Fibroblast of skin of scalp (primary cell): ENCODE measurements at regions not wholly inside any gene's neighbourhood (a gene's known extent, or its start where the extent isn't known, plus 50 kb on each side); places are given as distances from the start of the nearest gene placed in this dataset.
"Not testable (repeated sequence)": the region's sequence is repeated elsewhere in the genome, so short reads cannot be mapped to it uniquely, and the experiment has no call there.

Experiments
- DNase-seq: peaks from one replicate; pipeline ENCODE4 v3.0.0-alpha.2; 2013

- DNase-seq = no peak
These were observed 284.0 kb upstream of the PMFBP1 start for GRCh38 chr16:72455743-72456659.

DNA sequence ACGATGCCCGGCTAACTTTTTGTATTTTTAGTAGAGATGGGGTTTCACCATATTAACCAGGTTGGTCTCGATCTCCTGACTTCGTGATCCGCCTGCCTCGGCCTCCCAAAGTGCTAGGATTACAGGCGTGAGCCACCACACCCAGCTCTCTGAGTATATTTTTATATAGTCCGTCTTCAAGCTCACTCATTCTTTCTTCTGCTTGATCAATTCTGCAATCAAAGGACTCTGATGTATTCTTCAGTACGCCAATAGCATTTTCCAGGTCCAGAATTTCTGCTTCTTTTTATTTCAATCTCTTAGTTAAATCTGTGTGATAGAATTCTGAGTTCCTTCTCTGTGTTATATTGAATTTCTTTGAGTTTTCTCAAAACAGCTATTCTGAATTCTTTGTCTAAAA lies 281.9 kb upstream of the PMFBP1 start:
- DNase-seq = not testable (repeated sequence)

GRCh38 chr16:72444696-72445095 lies 272.7 kb upstream of the PMFBP1 start:
- DNase-seq = no peak

DNA sequence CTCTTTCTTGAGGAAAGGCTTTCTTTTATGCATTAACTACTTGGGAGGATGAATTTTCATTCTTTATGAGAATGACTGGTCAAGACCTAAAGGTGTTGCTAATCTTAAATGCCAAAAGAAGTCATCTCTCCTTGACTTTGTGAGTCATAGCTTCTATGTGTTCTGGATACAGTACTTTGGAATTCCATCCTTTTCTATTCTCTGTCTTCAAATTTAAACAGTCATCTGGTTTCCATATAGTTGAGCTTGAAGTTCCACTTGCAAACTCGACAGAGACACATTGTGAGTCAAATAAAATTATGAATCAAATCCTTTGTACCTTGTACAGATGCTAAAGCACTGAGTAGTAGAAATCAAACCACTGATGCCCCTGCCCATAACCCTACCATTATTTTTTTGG lies 271.9 kb upstream of the PMFBP1 start:
- DNase-seq = no peak

DNA sequence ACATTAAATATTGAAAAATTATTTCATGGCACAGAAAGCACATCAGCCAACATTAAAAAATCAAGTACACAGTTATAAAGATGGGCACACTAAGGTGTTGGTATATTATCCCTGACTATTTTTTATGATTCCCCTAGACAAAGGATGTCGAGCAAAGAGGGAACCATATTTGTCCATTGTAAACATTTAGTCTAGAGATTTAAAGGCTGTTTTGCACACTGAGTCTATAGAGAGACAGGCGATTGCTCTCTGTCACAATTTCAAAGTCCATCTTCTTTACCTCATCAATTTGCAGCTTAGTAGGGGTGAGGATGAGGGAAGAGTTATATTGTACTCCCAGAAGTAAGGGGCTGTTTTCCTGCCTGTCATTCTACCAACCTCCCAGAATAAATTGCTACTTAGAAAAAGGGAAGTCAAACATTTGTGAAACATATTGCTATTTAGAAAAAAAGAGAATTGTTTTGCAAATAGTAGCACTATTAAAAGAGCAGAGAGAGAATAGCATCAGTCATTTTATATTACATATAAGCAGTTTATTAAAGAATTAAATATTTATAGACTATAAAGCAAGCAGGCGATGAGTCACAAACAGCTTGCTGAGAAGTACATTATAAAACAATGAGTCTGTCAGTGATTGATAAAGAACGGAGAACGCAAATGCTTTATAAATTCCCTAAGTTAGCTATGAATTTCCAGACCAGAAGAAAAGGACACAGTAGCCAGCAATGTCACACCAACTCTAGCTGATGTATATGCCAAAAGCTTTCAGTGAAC lies 270.6 kb upstream of the PMFBP1 start:
- DNase-seq = no peak

- no peak for DNase-seq
These were observed 265.9 kb upstream of the PMFBP1 start for GRCh38 chr16:72437891-72438290.

GRCh38 chr16:72434159-72434558 lies 262.2 kb upstream of the PMFBP1 start:
- DNase-seq = peak; percentile 33

DNA sequence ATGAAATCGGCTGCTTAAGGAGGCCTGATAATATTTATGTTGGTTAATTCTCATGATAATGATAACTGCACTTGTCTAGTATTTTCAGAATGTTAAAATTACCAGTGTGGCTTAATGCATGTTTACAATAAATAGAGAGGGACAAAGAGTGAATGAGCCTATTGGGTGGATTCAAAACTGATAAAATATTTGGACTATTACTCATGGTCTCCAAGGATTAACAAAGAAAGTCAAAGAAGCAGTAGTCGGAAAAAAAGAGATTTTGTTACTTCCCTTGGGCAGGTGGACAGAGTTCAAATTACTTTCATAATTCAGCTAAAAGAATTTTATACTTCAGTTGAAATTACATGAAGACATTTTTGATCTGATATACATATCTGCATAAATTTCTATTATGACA lies 258.2 kb upstream of the PMFBP1 start:
- DNase-seq = no peak

DNA sequence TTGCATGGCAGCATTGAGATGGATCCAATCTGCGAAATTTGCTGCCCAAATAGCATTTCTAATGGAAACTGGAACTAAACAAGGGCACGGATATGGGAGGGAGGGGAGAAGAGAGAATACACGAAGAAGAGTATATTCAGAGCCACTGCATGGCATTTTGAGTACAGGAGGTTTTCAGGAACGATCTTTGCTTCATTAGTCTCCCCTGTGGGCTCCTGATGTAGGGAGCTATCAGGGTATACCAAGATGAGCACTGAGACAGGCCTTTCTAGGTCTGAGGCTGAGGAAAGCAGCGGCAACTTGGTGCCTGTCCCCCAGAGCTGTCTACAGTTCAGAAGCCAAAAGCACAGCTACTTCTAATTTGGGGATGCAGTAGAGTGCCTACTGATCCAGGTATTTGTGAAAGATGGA lies 257.7 kb upstream of the PMFBP1 start:
- DNase-seq = no peak

DNA sequence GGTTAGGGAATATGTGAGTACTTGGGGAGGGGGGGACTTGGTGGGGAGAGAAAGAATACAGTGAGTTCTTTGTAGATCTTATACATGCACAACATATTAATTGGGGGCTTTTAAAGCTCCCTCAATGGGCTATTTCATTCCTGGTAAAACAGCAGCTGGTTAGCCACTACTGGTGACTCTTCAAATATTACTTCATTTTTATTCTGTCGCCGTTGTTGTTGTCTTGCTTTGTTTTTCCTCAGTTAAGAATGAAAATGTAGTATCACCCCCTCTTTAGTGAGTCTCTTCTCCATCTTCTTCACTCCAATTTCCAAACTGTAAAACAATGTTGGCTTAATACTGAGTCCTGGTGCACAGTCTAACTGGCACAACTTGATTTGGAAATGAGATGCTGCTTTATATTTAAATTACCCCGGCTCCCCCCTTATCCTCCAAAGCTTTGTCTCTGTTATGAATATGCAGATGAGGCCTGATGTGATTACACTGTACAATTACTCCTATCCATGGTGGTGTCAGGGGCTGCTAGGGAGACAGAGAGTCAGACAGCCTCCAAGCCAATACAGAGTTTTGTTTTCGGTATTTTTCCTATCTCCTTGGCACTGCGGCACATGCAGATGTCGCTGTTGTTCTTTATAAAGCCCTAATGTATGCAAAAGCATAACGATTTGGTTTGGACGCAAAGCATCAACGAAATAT lies 256.9 kb upstream of the PMFBP1 start:
- DNase-seq = no peak

DNA sequence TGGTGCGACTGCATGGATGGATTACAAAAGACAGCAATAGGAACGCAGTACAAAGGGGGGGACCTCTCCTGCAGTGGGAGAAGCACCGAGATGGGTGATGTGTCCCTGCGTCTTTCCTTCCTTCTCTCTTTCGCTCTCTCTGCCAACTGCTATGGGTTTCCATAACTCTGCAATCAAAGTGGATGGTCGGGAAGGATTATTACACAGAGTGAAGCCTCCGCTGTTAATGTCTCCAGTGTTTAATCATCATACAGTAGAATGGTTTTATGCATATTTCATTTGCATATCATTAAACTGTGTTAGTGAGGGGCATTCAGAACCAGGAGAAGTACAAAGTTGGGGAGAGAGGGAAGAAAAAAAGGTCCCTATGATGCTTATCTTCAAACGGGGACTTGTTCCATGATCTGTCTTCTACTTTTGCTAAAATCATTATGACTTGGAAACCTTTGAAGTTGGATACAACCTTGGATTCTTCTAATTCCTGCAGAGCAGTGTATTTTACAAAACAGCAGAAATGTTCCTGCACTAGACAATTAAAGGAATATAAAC lies 255.9 kb upstream of the PMFBP1 start:
- no peak for DNase-seq

DNA sequence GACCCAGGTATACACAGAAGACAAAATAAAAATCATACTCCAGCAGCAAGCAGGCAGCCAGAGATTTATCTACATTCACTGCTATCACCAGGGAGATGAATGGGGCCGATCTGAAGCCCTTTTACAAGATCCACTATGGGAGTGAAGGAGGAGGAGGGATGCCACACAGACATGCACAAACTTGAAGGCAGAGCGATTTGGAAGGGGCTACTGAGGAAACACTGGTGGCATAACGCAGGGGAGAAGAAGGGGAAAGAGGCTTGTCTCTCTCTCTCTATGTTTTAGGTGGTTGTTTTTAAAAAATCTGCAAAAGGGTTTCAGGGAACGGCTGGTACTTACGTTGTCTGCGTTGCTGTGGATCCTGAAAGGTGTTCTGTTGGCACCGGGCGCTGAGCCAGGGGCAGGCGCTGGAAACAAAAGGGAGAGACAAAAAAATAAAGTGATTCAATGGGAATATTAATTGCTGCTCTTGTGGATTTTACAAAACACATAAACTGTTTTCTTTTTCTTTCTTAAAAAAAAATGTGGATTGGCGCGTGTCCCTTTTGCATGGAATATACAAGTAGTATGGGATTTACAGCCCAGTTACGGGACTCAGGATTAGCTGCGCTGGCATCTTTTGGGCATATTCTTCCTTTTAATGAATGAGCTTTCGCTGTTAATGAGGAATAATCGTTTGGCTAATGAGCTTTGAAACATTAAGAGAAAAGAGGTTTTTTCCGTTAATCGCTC lies 255.3 kb upstream of the PMFBP1 start:
- no peak for DNase-seq

GRCh38 chr16:72426386-72426785 lies 254.4 kb upstream of the PMFBP1 start:
- no peak for DNase-seq

DNA sequence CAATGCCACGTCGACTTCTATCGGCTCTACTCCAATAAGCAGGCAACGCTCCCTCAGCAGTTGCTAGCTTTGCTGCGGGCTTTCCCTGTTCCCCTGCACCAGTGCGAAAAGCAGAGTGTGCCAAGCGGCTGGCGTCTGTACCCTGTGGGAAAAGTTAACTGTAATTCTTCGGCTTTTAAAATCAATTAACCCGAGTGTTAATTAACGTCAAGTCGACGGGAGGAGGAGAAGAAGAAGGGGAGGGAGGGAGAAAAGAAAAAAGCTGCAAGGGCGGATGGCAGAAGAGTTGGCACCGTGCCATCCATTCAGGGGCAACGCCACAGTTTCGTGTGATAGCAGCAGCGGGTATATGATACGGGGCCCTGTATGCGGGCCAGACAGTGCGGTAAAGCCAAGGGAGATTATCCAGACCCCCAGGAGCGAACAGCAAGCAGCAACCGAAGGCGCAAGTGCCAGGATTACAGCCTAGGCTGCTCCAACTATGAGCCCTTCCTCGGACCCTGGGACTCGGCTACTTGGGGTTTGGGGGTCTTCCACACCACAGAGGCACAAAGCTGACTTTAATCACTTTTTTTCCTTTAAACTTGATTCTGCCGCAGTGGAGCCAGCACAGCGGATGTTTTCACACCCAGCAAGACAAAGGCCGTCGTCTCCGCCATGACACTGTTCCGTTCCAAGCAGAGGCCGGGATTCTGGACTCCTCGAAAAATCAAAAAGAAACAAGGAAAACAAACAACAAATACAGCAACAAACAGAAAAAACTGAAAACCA lies 253.8 kb upstream of the PMFBP1 start:
- DNase-seq = no peak

- DNase-seq = no peak
These were observed 252.8 kb upstream of the PMFBP1 start for GRCh38 chr16:72424757-72425156.

DNA sequence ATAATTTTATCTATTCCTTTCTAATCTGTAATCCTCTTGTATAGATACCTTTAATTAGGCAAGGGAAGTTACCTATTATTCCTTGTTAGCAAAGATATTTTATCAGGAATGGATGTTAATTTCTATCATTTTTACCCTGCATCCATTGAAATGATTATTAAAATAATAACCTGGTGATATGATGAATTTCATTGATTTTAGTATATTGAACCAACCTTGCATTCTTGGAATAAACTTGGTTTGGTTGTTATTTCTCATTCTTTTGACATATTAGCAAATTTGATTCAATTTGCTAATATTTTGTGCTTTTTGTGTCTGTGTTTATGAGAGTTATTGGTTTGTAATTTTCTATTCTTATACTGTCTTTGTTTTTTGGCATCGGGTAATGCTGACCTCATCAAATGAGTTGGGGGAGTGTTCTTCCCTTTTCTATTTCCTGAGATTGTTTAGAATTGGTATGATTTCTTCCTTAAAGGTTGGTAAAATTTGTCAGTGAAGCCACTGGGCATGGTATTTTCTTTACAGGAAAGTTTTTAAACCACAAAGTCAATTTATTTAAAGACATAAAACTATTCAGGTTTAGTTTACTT lies 250.4 kb upstream of the PMFBP1 start:
- DNase-seq = no peak

DNA sequence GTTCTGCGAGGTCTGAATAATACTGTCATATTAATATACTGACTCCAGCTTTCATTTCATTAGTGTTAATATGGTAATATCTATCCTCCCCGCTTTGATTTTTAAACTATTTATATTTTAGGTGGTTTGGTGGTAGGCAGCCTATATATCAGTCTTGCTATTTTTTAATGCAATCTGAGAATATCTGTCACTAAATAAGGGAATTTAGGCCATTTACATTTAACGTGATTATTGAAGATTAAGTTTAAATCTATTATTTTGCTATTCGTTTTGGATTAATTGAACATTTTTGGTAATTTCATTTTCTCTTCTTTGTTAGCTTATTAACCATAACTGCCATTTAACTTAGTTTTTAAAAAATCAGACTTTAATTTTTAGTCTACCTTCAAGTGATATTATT lies 247.7 kb upstream of the PMFBP1 start:
- DNase-seq = no peak

DNA sequence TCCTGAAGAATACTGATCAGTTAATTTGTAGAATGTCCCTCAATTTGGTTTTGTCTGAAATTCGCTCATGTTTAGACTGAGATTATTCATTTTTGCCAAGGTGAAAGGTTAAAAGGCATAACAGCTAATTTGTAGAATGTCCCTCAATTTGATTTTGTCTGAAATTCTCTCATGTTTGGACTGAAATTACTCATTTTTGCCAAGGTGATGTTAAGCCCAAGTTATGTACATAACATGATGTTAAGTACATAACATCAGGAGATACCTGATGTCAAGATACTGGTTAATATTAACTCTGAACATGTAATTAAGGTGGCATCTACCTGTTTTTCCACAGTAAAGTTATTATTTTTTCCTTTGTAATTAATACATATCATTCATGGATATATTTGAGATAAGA lies 243.4 kb upstream of the PMFBP1 start:
- no peak for DNase-seq

GRCh38 chr16:72410492-72410891 lies 238.5 kb upstream of the PMFBP1 start:
- no peak for DNase-seq

DNA sequence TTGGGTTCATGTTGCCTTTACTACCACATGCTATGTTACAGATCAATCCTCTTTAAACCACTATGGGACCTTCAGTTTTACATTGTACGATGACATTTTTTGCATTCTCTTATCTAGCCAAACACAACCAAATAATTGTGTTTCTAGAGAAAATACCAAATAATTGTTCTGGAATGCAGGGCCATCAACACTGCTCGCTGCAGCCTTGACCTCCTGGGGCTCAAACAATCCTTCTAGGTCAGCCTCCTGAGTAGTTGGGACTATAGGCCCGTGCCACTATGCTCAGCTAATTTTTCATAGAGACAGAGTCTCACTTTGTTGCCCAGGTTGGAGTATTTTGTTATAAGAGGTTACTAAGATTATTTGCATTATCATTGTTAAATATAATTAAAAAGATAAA lies 237.5 kb upstream of the PMFBP1 start:
- peak; percentile 49 for DNase-seq

DNA sequence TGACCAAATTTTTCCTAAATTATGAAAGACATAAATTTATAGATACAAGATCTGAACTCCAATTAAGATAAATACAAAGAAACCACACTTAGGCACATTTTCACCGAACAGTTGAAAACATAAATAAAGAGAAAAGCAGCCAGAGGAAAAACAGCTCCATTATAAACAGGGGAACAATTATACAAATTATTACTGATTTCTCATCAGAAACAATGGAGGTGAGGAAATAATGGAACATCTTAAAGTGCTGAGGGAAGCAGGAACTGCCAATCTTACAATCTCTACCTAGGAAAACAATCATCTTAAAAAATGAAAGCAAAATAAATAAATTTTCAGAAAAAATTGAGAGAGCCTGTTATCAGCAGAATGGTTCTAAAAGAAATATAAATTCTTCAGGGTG lies 234.4 kb upstream of the PMFBP1 start:
- no peak for DNase-seq
